KMS-11 (cell line): ENCODE measurements at regions not wholly inside any gene's neighbourhood (a gene's known extent, or its start where the extent isn't known, plus 50 kb on each side); places are given as distances from the start of the nearest gene placed in this dataset.

ENCODE experiments used
- H2AFZ ChIP-seq: fragments of 200-600 bp; sonication (generic); 2 replicates; pipeline ENCODE4 v1.6.1; 2016; ENCODE audit warnings: antibody characterized with exemption, mixed run types, low read depth
- H3K27ac ChIP-seq: fragments of 200-600 bp; sonication (generic); 2 replicates; pipeline ENCODE4 v1.6.1; 2016; ENCODE audit warnings: mild to moderate bottlenecking, mixed run types
- H3K27me3 ChIP-seq: fragments of 200-600 bp; sonication (generic); 2 replicates; pipeline ENCODE4 v1.6.1; 2017; ENCODE audit warnings: mild to moderate bottlenecking, low read depth, mixed run types, moderate library complexity; ENCODE audit not compliant: insufficient read depth
- H3K36me3 ChIP-seq: fragments of 200-600 bp; sonication (generic); 2 replicates; pipeline ENCODE4 v1.6.1; 2017; ENCODE audit warnings: mild to moderate bottlenecking, mixed run types; ENCODE audit not compliant: insufficient read depth
- H3K4me1 ChIP-seq: fragments of 200-600 bp; sonication (generic); 2 replicates; pipeline ENCODE4 v1.6.1; 2016; ENCODE audit warnings: mild to moderate bottlenecking, low read depth, mixed run types; ENCODE audit not compliant: poor library complexity, severe bottlenecking
- H3K4me2 ChIP-seq: fragments of 200-600 bp; sonication (generic); 2 replicates; pipeline ENCODE4 v1.7.0; 2016; ENCODE audit warnings: mild to moderate bottlenecking, mixed run types
- H3K4me3 ChIP-seq: fragments of 200-600 bp; sonication (generic); IDR thresholded peaks from 2 replicates; pipeline ENCODE4 v1.6.1; 2017; ENCODE audit warnings: low read depth, low read length, mixed read lengths; ENCODE audit not compliant: insufficient read depth
- H3K79me2 ChIP-seq: fragments of 200-600 bp; sonication (generic); 2 replicates; pipeline ENCODE4 v1.6.1; 2016; ENCODE audit warnings: low read depth, mixed run types; ENCODE audit not compliant: insufficient read depth
- H3K9ac ChIP-seq: fragments of 200-600 bp; sonication (generic); 2 replicates; pipeline ENCODE4 v1.6.1; 2016; ENCODE audit warnings: mild to moderate bottlenecking, mixed run types
- H4K20me1 ChIP-seq: fragments of 200-600 bp; sonication (generic); 2 replicates; pipeline ENCODE4 v1.6.1; 2016; ENCODE audit warnings: mild to moderate bottlenecking, mixed run types; ENCODE audit not compliant: insufficient read depth
- CTCF ChIP-seq: fragments of 200-600 bp; sonication (generic); conservative IDR thresholded peaks from 2 replicates; pipeline ENCODE4 v1.6.1; 2017; ENCODE audit warnings: low read depth, mild to moderate bottlenecking, antibody characterized with exemption, low read length, moderate library complexity, mixed read lengths

DNA sequence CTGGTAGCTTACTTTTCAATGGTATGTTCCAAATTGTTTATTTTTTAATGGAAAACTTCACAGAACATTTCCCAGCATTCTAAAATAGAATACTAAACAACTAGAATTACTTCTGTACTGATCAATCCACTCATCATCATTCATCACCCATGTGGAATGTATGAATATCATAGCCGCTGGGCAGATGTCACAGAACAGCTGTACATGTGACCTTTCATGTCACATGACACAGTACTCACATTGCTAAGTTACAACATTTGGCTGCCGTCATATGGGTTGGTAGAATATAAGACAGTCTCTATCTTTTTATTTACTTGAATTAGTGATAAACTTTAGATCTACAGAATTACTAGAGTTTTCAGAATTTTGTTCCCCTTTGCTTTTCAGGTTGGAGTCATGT, 387.6 kb downstream of the ZEB2 start:
- no peak overlapping the region for H3K9ac ChIP-seq
- H3K4me2 ChIP-seq = no peak overlapping the region
- no peak overlapping the region for H3K27ac ChIP-seq
- H3K79me2 ChIP-seq = no peaks in the 10 kb centered on the region
- TF ChIP-seq CTCF = no peak
- no peaks in the 10 kb centered on the region for H3K36me3 ChIP-seq
- H3K4me1 ChIP-seq = no peaks in the 10 kb centered on the region
- no peak overlapping the region for H2AFZ ChIP-seq
- no peak overlapping the region for H3K4me3 ChIP-seq
- no peaks in the 10 kb centered on the region for H3K27me3 ChIP-seq
- H4K20me1 ChIP-seq = no peaks in the 10 kb centered on the region

DNA sequence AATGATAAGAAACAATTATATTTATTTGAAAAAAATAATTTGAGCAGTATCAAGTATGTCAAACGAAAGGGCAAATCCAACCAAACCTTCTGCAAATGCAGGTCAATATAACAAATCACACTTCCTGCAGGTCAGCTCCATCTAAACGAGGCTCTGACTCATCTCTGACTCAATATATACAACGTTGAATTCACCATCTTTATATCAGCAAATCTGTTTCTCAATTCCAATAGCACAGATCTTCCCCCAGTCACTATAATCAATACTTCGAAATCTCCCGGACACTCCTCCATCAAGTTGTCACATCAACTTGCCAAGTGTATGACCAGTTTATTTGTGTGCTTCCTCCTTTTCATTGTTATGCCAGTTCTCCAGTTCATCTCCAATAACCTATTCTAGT, 388.9 kb downstream of the ZEB2 start:
- no peak overlapping the region for H3K27ac ChIP-seq
- no peaks in the 10 kb centered on the region for H3K27me3 ChIP-seq
- no peaks in the 10 kb centered on the region for H4K20me1 ChIP-seq
- TF ChIP-seq CTCF = no peak
- no peak overlapping the region for H3K9ac ChIP-seq
- H3K4me3 ChIP-seq = no peak overlapping the region
- no peak overlapping the region for H3K4me2 ChIP-seq
- H3K79me2 ChIP-seq = no peaks in the 10 kb centered on the region
- H3K4me1 ChIP-seq = no peaks in the 10 kb centered on the region
- H2AFZ ChIP-seq = no peak overlapping the region
- H3K36me3 ChIP-seq = no peaks in the 10 kb centered on the region

DNA sequence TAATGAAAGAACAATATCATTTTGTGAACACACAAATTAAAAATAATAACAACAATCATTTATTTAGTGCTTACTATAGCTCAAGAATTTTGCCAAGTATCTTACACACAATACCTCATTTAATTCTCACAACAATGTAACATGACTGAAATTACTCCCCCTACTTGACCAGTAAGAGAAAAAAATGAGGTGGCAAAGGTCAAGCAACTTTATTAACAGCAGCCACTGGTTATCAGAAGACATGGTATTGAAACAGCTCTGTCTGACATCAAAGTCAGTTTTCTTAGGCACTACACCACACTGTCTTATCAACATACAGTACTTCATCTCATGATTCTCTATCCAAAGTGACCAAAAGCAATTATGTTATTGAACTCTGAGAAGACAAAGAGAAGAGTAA, 389.4 kb downstream of the ZEB2 start:
- H4K20me1 ChIP-seq = no peaks in the 10 kb centered on the region
- no peaks in the 10 kb centered on the region for H3K4me1 ChIP-seq
- no peaks in the 10 kb centered on the region for H3K27me3 ChIP-seq
- no peak overlapping the region for H3K9ac ChIP-seq
- H3K36me3 ChIP-seq = no peaks in the 10 kb centered on the region
- H3K27ac ChIP-seq = no peak overlapping the region
- H3K4me2 ChIP-seq = no peak overlapping the region
- H3K79me2 ChIP-seq = no peaks in the 10 kb centered on the region
- no peak overlapping the region for H2AFZ ChIP-seq
- no peak overlapping the region for H3K4me3 ChIP-seq
- no peak for TF ChIP-seq CTCF

DNA sequence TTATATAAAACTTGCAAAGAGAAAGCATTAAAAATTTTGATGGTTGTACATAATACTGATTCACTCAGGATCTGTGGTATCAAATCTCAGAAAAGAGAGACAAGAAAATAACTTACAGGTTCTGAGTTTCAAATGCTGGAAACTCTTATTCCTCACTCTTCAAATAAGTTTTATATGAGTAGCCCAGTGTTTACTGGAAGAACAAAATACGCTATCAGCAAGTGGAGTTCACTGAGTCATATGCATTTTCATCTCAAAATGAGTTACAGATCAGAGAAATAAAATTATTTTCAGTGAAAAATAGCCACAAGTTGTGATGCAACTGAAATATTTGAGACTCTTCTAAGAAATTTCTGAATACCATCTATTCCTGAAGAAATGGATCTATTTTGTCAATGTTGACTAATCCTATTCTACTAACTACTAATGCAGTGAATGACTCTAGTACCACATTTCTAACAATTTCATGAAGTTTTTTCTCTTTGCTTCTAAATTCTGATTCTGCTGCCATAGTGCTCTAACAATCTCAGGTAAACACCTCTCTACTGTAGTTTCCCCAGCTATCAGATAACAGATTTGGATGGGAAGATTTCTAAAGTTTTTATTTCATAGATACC, 391.7 kb downstream of the ZEB2 start:
- Histone ChIP-seq H3K4me1 (no peaks in the 10 kb centered on the region), H3K27me3 (no peaks in the 10 kb centered on the region), H2AFZ (no peak overlapping the region), H3K79me2 (no peaks in the 10 kb centered on the region), H4K20me1 (no peaks in the 10 kb centered on the region), H3K36me3 (no peaks in the 10 kb centered on the region), H3K4me2 (no peak overlapping the region), H3K4me3 (no peak overlapping the region), H3K27ac (no peak overlapping the region), H3K9ac (no peak overlapping the region)
- no peak for TF ChIP-seq CTCF

DNA sequence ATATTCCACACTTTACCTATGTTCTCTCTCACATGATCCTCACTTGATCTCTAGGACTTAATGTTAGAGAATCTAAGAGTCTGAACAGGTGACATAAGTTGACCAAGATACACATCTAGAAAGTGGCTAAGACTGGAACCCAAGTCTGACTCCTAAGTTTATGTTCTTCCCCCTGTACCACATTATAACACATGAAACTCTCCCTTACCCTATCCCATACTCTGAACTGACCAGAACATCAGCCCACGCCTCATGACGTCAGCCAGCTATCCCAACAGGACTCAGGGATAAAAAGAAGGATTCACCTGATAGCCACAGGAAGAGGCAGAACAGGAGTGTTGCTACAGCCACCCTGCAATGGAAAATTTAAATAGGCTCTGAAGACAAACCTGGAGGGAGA, 392.2 kb downstream of the ZEB2 start:
- Histone ChIP-seq H2AFZ (no peak overlapping the region), H3K79me2 (no peaks in the 10 kb centered on the region), H4K20me1 (no peaks in the 10 kb centered on the region), H3K36me3 (no peaks in the 10 kb centered on the region), H3K4me2 (no peak overlapping the region), H3K4me3 (no peak overlapping the region), H3K27me3 (no peaks in the 10 kb centered on the region), H3K4me1 (no peaks in the 10 kb centered on the region), H3K9ac (no peak overlapping the region), H3K27ac (no peak overlapping the region)
- no peak for TF ChIP-seq CTCF
